Type B pancreatic cell (in vitro differentiated cells): ENCODE measurements at regions not wholly inside any gene's neighbourhood (a gene's known extent, or its start where the extent isn't known, plus 50 kb on each side); places are given as distances from the start of the nearest gene placed in this dataset.

Source experiments
- DNase-seq: peaks from one replicate; pipeline ENCODE4 v3.0.0; 2021; ENCODE audit warnings: mixed read lengths; ENCODE audit not compliant: unreplicated experiment; ENCODE audit errors: extremely low spot score
- H3K27ac Mint-ChIP-seq: 2 replicates; pipeline ENCODE4 v1.8.0; 2021; ENCODE audit warnings: mild to moderate bottlenecking, mixed read lengths
- H3K27me3 Mint-ChIP-seq: 2 replicates; pipeline ENCODE4 v1.8.0; 2021; ENCODE audit warnings: mixed read lengths
- H3K36me3 Mint-ChIP-seq: 2 replicates; pipeline ENCODE4 v1.8.0; 2021; ENCODE audit warnings: mixed read lengths
- H3K4me1 Mint-ChIP-seq: one replicate; pipeline ENCODE4 v1.8.0; 2021; ENCODE audit warnings: mixed read lengths; ENCODE audit not compliant: unreplicated experiment
- H3K4me3 Mint-ChIP-seq: 2 replicates; pipeline ENCODE4 v1.8.0; 2021; ENCODE audit warnings: mild to moderate bottlenecking, mixed read lengths
- H3K9me3 Mint-ChIP-seq: 2 replicates; pipeline ENCODE4 v1.8.0; 2021; ENCODE audit warnings: mixed read lengths
- TF ChIP-seq, protein P1 (sequence below): fragments of 200-600 bp; sonication (generic); conservative IDR thresholded peaks from 2 replicates; pipeline ENCODE4 v1.5.0; 2021; ENCODE audit warnings: antibody characterized with exemption, mild to moderate bottlenecking

DNA sequence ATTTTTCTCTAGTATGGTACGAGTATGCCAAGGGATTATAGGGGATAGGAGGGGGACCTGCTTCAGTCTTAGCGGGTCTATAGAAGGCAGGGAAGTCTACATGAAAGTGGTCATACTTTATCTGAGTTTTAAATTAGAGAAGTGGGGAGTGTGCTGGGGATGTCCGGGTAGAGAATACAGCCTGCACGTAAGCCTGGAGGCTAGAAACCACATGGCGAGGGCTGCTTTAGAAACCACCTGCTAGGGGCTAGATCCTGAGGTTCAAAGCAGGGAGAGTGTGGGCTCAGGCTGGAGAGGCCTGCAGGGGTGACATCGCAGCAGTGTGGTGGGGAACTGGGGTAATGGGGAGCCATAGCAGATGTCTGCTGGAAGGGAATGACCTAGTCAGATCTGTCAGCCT, 85.2 kb downstream of the VEGFA start:
- Mint-ChIP-seq H3K36me3 (no peaks in the 10 kb centered on the region), H3K4me1 (peaks cover 31% of the 10 kb centered on the region), H3K9me3 (no peaks in the 10 kb centered on the region), H3K27ac (no peak overlapping the region), H3K27me3 (no peaks in the 10 kb centered on the region), H3K4me3 (no peak overlapping the region)
- DNase-seq = no peak
- TF ChIP-seq, protein P1, sequence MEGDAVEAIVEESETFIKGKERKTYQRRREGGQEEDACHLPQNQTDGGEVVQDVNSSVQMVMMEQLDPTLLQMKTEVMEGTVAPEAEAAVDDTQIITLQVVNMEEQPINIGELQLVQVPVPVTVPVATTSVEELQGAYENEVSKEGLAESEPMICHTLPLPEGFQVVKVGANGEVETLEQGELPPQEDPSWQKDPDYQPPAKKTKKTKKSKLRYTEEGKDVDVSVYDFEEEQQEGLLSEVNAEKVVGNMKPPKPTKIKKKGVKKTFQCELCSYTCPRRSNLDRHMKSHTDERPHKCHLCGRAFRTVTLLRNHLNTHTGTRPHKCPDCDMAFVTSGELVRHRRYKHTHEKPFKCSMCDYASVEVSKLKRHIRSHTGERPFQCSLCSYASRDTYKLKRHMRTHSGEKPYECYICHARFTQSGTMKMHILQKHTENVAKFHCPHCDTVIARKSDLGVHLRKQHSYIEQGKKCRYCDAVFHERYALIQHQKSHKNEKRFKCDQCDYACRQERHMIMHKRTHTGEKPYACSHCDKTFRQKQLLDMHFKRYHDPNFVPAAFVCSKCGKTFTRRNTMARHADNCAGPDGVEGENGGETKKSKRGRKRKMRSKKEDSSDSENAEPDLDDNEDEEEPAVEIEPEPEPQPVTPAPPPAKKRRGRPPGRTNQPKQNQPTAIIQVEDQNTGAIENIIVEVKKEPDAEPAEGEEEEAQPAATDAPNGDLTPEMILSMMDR = no peak

DNA sequence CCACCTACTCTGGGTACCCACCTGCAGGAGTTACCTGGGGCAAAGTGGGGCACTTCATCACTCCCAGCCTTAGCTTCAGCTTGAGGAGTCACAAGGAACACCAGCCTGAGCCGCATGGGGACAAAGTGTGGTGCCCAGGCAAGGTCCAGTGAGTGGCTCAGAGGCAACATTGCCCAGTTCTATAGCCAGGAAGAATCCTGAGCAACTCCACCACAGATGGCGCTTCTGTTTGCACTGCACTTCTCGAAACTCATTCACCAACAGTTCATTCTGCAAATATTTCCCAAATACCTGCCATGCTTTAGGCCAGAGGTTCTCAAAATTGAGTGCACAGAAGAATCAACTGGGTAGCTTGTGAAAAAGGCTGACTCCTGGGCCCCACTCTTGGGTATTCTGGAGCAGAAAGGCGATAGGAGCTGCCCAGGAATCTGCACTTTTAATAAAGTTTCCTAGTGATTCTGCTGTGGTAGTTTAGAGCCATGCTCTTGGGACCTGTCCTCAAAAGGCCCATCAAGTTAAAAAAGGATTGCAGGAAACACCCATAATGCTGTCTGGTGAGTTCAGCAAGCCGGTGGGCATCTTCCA, 83.1 kb downstream of the VEGFA start:
- no peak overlapping the region for H3K27ac Mint-ChIP-seq
- no peak for DNase-seq
- H3K4me3 Mint-ChIP-seq = no peak overlapping the region
- H3K4me1 Mint-ChIP-seq = peaks cover 30% of the 10 kb centered on the region
- H3K36me3 Mint-ChIP-seq = no peaks in the 10 kb centered on the region
- no peaks in the 10 kb centered on the region for H3K27me3 Mint-ChIP-seq
- no peaks in the 10 kb centered on the region for H3K9me3 Mint-ChIP-seq
- TF ChIP-seq, protein P1 = no peak

DNA sequence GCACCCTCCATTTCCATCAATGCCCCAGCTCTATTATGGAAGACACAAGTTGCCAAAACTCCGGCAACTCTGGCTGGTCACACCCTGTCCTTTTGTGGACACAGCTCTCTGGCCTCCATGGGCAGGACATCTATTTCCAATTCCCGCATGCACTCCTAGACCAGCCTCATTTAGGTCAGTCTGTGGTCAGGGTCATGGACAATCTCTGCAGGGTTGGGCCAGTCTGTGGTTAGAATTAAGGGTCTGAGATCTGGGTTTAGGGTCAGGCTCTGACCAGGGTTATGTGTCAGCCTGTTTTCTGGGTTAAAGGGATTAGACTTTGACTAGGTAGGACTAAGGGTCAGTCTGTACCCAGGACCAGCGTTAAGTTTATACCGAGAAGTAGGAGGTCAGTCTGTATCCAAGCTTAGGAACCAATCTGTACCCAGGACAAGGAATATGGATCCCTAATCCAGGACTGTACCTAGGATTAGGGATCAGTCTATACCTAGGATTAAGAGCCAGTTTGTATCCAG, 82.4 kb downstream of the VEGFA start:
- Mint-ChIP-seq H3K27ac (peak overlapping the region; percentile 58), H3K4me3 (no peak overlapping the region), H3K9me3 (no peaks in the 10 kb centered on the region), H3K27me3 (no peaks in the 10 kb centered on the region), H3K36me3 (no peaks in the 10 kb centered on the region), H3K4me1 (peaks cover 30% of the 10 kb centered on the region)
- DNase-seq = no peak
- TF ChIP-seq, protein P1 = no peak

DNA sequence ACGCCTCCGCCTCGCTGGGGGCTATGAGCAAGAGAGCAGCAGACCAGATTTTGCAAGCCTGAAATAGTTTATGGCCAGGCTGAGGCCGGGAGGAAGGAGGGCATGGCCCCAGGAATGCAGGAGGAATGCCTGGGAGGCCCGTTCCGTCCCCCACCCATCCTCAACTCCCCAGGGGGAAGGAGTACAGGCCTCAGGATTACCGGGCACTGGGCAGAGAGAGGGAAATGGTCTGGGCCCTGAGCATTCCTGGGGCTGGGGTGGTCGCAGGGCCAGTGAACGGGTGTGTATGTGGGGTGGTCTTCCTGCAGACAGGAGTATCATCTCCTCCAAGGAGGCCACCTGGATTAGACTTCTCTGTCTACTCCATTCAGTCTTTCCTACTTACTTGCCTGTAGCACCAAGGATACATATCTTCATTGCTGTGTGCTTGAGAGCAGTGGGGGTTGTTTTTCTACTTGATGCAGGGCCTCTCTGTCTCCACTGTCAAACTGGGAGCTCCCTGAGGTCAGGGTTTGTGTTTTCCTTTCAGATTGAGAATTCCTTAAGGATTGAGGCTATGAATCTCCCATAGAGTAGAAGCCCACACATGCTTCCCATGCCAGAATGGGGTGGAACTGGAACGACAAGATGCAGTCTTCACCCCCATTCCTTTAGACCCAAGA, 81.3 kb downstream of the VEGFA start:
- no peak overlapping the region for H3K27ac Mint-ChIP-seq
- no peak overlapping the region for H3K4me3 Mint-ChIP-seq
- no peaks in the 10 kb centered on the region for H3K27me3 Mint-ChIP-seq
- peaks cover 30% of the 10 kb centered on the region for H3K4me1 Mint-ChIP-seq
- no peaks in the 10 kb centered on the region for H3K9me3 Mint-ChIP-seq
- TF ChIP-seq, protein P1 = no peak
- DNase-seq = no peak
- H3K36me3 Mint-ChIP-seq = no peaks in the 10 kb centered on the region

DNA sequence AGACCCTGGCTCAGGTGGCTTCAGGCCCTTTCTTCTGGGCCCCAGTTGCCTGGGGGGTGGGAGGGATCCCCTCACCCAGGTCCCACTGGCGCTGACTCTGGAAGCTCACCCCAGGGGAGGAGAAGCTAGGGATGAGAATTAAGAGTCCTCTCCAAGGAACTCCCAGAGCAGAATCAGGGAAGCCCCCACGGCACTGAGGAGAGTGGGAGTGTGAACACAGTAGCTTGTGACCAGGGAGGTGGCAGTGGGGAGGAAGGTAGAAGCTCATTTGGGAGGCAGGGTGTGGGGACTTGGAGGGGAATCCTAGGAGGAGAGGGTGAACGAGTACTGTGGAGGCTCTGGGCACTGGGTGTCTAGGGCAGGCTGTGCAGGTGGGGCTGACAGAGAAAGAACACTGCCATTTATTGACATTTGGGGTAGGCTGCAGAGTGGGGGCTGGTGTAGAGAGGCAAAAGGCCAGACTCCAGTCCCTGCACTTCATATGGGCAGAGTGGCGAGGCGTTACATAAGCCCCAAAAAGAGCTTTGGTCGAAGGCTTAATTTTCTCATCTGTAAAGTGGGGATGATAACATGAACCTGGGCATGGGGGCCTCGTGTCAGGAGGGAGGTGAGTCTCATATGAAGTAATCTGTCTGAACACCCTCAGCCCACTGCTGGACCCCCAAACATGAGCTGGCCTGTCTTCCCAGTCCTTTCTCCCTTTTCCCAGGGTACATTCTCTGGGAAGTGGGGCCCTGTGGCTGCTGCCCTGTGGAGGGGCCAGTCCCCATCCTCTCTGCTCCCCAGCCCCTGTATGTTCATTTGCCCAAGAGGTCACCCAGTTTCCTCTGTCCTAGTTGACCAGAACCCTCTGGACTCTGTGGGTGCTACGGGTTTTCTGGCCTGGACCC, 80.5 kb downstream of the VEGFA start:
- no peaks in the 10 kb centered on the region for H3K27me3 Mint-ChIP-seq
- H3K36me3 Mint-ChIP-seq = no peaks in the 10 kb centered on the region
- DNase-seq = no peak
- peak overlapping the region; percentile 31 for H3K27ac Mint-ChIP-seq
- no peaks in the 10 kb centered on the region for H3K9me3 Mint-ChIP-seq
- no peak overlapping the region for H3K4me3 Mint-ChIP-seq
- H3K4me1 Mint-ChIP-seq = peaks cover 30% of the 10 kb centered on the region
- TF ChIP-seq, protein P1 = no peak
